Stimulated activated naive CD4-positive, alpha-beta T cell (primary cell): ENCODE measurements at regions not wholly inside any gene's neighbourhood (a gene's known extent, or its start where the extent isn't known, plus 50 kb on each side); places are given as distances from the start of the nearest gene placed in this dataset.
"Not testable (repeated sequence)": the region's sequence is repeated elsewhere in the genome, so short reads cannot be mapped to it uniquely, and the experiment has no call there.

ENCODE experiments used
- DNase-seq, 6 experiments: peaks; one replicate each; lab custom pipeline; 2025; lab: John Stamatoyannopoulos, UW

- DNase-seq: no peak
These were observed 99.8 kb upstream of the B3GAT2 start for GRCh38 chr6:71056656-71057055.

GRCh38 chr6:71066153-71066552 lies 109.3 kb upstream of the B3GAT2 start:
- no peak for DNase-seq

- peak in 1 of 6 experiments; percentile 0 for DNase-seq
These were observed 111.0 kb upstream of the B3GAT2 start for GRCh38 chr6:71067816-71068215.

- no peak for DNase-seq
These were observed 115.6 kb upstream of the B3GAT2 start for GRCh38 chr6:71072508-71072907.

- DNase-seq: no peak
These were observed 120.8 kb upstream of the B3GAT2 start for GRCh38 chr6:71077655-71078054.

- DNase-seq: no peak
These were observed 122.8 kb upstream of the B3GAT2 start for GRCh38 chr6:71079677-71080076.

- no peak for DNase-seq
These were observed 123.3 kb upstream of the B3GAT2 start for GRCh38 chr6:71080133-71080532.

GRCh38 chr6:71080826-71081225 lies 124.0 kb upstream of the B3GAT2 start:
- DNase-seq: no peak

- DNase-seq: no peak
These were observed 125.3 kb upstream of the B3GAT2 start for GRCh38 chr6:71082033-71082650.

- no peak for DNase-seq
These were observed 126.5 kb upstream of the B3GAT2 start for GRCh38 chr6:71083308-71083820.

GRCh38 chr6:71088166-71088565 lies 131.3 kb upstream of the B3GAT2 start:
- no peak for DNase-seq

- no peak for DNase-seq
These were observed 133.4 kb upstream of the B3GAT2 start for GRCh38 chr6:71090217-71090616.

- no peak for DNase-seq
These were observed 134.3 kb upstream of the B3GAT2 start for GRCh38 chr6:71091167-71091566.

- no peak for DNase-seq
These were observed 135.1 kb upstream of the B3GAT2 start for GRCh38 chr6:71091956-71092355.

- DNase-seq: not testable (repeated sequence)
These were observed 140.4 kb upstream of the B3GAT2 start for GRCh38 chr6:71097264-71097663.

- no peak for DNase-seq
These were observed 142.8 kb upstream of the B3GAT2 start for GRCh38 chr6:71099649-71100048.

GRCh38 chr6:71103130-71103529 lies 146.3 kb upstream of the B3GAT2 start:
- no peak for DNase-seq

GRCh38 chr6:71103641-71104040 lies 146.8 kb upstream of the B3GAT2 start:
- no peak for DNase-seq

- no peak for DNase-seq
These were observed 149.4 kb upstream of the B3GAT2 start for GRCh38 chr6:71106276-71106675.

GRCh38 chr6:71107911-71108420 lies 151.1 kb upstream of the B3GAT2 start:
- DNase-seq: no peak

- DNase-seq: no peak
These were observed 157.7 kb upstream of the B3GAT2 start for GRCh38 chr6:71114544-71114943.

- DNase-seq: no peak
These were observed 158.1 kb upstream of the B3GAT2 start for GRCh38 chr6:71114986-71115385.

GRCh38 chr6:71119560-71119959 lies 162.7 kb upstream of the B3GAT2 start:
- no peak for DNase-seq

- DNase-seq: no peak
These were observed 165.6 kb upstream of the OGFRL1 start for GRCh38 chr6:71123051-71123450.
